Sigmoid colon (tissue), 4 donors: ENCODE measurements at regions not wholly inside any gene's neighbourhood (a gene's known extent, or its start where the extent isn't known, plus 50 kb on each side); places are given as distances from the start of the nearest gene placed in this dataset.
"Not testable (repeated sequence)": the region's sequence is repeated elsewhere in the genome, so short reads cannot be mapped to it uniquely, and the experiment has no call there.

Source experiments
- CTCF ChIP-seq, 4 experiments: fragments of 450-650 bp in 3 of 4; fragments of 200-600 bp in 1 of 4; IDR thresholded peaks; one replicate each; pipeline ENCODE4 v1.5.1; 2016 to 2019; ENCODE audit warnings: antibody characterized with exemption in 4 of 4, mild to moderate bottlenecking in 3 of 4, moderate library complexity in 2 of 4
- EP300 ChIP-seq, 4 donors: sonication (generic); formaldehyde crosslinking; IDR thresholded peaks; one replicate each; pipeline ENCODE4 v1.6.1; 2017; ENCODE audit warnings: antibody characterized with exemption in 4 of 4
- POLR2A ChIP-seq, 2 donors: fragments of 450-650 bp; IDR thresholded peaks; one replicate each; pipeline ENCODE4 v1.6.1; 2016; ENCODE audit warnings: antibody characterized with exemption in 2 of 2, mild to moderate bottlenecking in 2 of 2, moderate library complexity in 2 of 2
- POLR2AphosphoS5 ChIP-seq, 4 donors: sonication (generic); formaldehyde crosslinking; IDR thresholded peaks; one replicate each; pipeline ENCODE4 v1.6.1; 2017; ENCODE audit warnings: antibody characterized with exemption in 4 of 4

- TF ChIP-seq POLR2AphosphoS5, CTCF, EP300, POLR2A (IDR thresholded peaks at IDR 0.05): not testable (repeated sequence)
Observed at GRCh38 chr9:64450654-64451053, 834.4 kb downstream of the FOXD4L5 start.
